Prostate gland (tissue), 2 donors: ENCODE measurements at regions not wholly inside any gene's neighbourhood (a gene's known extent, or its start where the extent isn't known, plus 50 kb on each side); places are given as distances from the start of the nearest gene placed in this dataset.
"Not testable (repeated sequence)": the region's sequence is repeated elsewhere in the genome, so short reads cannot be mapped to it uniquely, and the experiment has no call there.

Experiments
- CTCF ChIP-seq, 4 experiments: fragments of 200-600 bp in 2 of 4; fragments of 450-650 bp in 2 of 4; sonication (generic) in 2 of 4; IDR thresholded peaks; 1 replicate in 3 of 4; 2 replicates in 1 of 4; pipeline ENCODE4 v1.5.1; 2016 to 2019; ENCODE audit warnings: antibody characterized with exemption in 4 of 4, mild to moderate bottlenecking in 2 of 4, moderate library complexity in 2 of 4
- POLR2A ChIP-seq: fragments of 450-650 bp; IDR thresholded peaks from one replicate; pipeline ENCODE4 v1.6.1; 2016; ENCODE audit warnings: antibody characterized with exemption, mild to moderate bottlenecking
- POLR2AphosphoS5 ChIP-seq: sonication (generic); formaldehyde crosslinking; IDR thresholded peaks from one replicate; pipeline ENCODE4 v1.6.1; 2017; ENCODE audit warnings: antibody characterized with exemption

- not testable (repeated sequence) for TF ChIP-seq POLR2A; POLR2AphosphoS5; CTCF (IDR thresholded peaks at IDR 0.05)
Observed at GRCh38 chr10:33771856-33772255, 437.4 kb upstream of the NRP1 start.
